Nephron (organoid): ENCODE measurements at regions not wholly inside any gene's neighbourhood (a gene's known extent, or its start where the extent isn't known, plus 50 kb on each side); places are given as distances from the start of the nearest gene placed in this dataset.

Experiments
- H3K27ac Mint-ChIP-seq, 3 experiments: 2 replicates each; pipeline ENCODE4 v1.8.0; 2020; ENCODE audit warnings: mixed read lengths in 3 of 3, mild to moderate bottlenecking in 2 of 3, moderate library complexity in 1 of 3
- H3K27me3 Mint-ChIP-seq: 2 replicates; pipeline ENCODE4 v1.8.0; 2021; ENCODE audit warnings: low read depth, mild to moderate bottlenecking, moderate library complexity, mixed read lengths
- H3K36me3 Mint-ChIP-seq: 2 replicates; pipeline ENCODE4 v1.8.0; 2020; ENCODE audit warnings: low read depth, mixed read lengths
- H3K4me1 Mint-ChIP-seq: 2 replicates; pipeline ENCODE4 v1.8.0; 2020; ENCODE audit warnings: mixed read lengths
- H3K4me3 Mint-ChIP-seq, 3 experiments: 2 replicates each; pipeline ENCODE4 v1.8.0; 2020; ENCODE audit warnings: mild to moderate bottlenecking in 3 of 3, mixed read lengths in 3 of 3, moderate library complexity in 2 of 3
- H3K9me3 Mint-ChIP-seq: 2 replicates; pipeline ENCODE4 v1.8.0; 2020; ENCODE audit warnings: mixed read lengths
- CTCF ChIP-seq, 3 experiments: fragments of 200-600 bp; sonication (generic); IDR thresholded peaks; one replicate each; pipeline ENCODE4 v1.5.0; 2021; ENCODE audit warnings: antibody characterized with exemption in 3 of 3; ENCODE audit not compliant: unreplicated experiment in 3 of 3

DNA sequence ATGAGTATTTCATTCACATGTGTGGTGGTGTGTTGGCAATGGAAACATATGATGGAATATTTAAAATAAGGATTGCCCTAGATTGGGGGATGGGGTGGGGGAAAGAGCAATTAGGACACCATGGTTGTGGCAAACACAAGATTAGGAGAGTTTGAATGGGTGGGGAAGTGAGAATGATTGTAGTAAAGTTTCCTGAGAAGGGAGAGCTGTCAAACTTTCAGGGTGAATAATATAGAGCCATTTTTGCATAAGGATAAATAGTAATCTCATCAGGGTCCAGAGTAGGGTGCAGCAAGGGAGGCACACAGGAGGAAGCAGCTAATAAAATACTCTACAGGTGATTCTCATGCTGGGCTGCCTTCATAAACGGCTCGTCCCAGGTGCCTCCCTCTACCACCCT is 294.9 kb upstream of the MARCKS start:
- Mint-ChIP-seq H3K36me3 (no peaks in the 10 kb centered on the region), H3K27me3 (peaks cover 7% of the 10 kb centered on the region), H3K27ac (no peak overlapping the region), H3K9me3 (no peaks in the 10 kb centered on the region), H3K4me3 (no peak overlapping the region), H3K4me1 (peaks cover 42% of the 10 kb centered on the region)
- no peak for TF ChIP-seq CTCF (IDR thresholded peaks at IDR 0.05; ENCODE audit: unreplicated experiment in 3 of 3)

DNA sequence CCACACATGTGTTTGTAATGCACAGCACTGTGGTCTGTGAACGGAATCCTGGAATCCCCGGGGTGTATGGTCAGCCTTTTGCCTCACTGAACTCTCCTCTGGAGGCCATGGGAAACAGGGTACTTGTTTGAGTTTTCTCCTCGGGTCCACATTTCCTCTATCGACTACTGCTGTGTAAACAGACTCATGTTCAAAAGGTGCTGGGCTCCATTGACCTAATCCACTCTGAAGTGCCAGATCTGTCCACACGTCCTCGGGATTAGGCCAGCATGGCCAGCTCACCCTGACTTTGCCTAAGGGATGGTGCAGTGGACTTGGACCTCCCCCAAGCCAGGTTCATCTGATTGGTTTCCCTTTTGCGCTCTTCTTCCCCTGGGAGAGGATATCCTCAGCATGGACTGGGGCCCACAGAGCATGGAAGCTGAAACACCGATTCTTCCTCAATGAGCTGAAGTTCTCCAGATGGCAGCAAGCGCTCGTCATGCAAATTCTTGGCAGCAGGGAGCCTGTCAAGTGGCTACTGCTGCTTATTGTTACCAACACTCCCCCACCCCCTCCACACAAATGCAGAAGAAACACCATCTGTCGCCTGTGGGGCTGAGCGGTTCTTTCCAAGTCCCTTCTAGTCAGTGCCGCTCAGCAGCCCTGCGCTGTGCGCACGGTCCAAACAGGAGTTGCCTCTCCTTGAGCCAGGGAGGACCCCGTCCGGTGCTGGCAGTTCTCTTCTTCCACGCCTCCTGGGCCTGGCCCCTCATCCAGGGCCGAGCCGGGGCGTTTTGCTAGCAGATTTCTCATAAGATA is 292.6 kb upstream of the MARCKS start:
- Mint-ChIP-seq H3K36me3 (no peaks in the 10 kb centered on the region), H3K4me3 (peak overlapping the region; percentile 59 to 77 (median 71)), H3K27me3 (peaks cover 7% of the 10 kb centered on the region), H3K9me3 (no peaks in the 10 kb centered on the region), H3K4me1 (peaks cover 27% of the 10 kb centered on the region), H3K27ac (peak overlapping the region; percentile 89 to 93 (median 91))
- TF ChIP-seq CTCF (IDR thresholded peaks at IDR 0.05; ENCODE audit: unreplicated experiment in 3 of 3): no peak

GRCh38 chr6:113565306-113565705 is 291.8 kb upstream of the MARCKS start:
- no peak for TF ChIP-seq CTCF (IDR thresholded peaks at IDR 0.05; ENCODE audit: unreplicated experiment in 3 of 3)
- Mint-ChIP-seq H3K36me3 (no peaks in the 10 kb centered on the region), H3K4me3 (peak overlapping the region; percentile 59 to 77 (median 71)), H3K4me1 (peaks cover 25% of the 10 kb centered on the region), H3K9me3 (no peaks in the 10 kb centered on the region), H3K27me3 (peaks cover 7% of the 10 kb centered on the region), H3K27ac (peak overlapping the region; percentile 89 to 93 (median 91))

DNA sequence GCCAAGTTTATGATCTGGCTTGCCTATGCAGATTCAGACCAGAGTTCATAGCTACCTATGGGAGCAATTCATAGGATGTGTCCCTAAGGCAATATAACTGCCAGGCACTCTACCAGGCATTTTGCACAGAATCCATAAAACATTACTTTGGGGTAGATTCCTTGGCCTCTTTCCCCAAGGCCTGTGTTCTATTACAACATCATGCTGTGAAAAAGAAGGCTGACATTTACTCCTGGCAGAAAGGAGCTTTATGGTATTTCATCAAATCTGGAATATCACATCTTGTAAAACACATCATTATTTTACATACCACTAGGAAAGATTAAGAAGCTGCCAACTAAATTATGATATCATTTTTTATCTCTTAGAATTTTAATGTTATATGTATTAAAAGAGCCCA is 287.0 kb upstream of the MARCKS start:
- H3K9me3 Mint-ChIP-seq: peaks cover 3% of the 10 kb centered on the region
- H3K4me3 Mint-ChIP-seq: no peak overlapping the region
- no peak for TF ChIP-seq CTCF (IDR thresholded peaks at IDR 0.05; ENCODE audit: unreplicated experiment in 3 of 3)

DNA sequence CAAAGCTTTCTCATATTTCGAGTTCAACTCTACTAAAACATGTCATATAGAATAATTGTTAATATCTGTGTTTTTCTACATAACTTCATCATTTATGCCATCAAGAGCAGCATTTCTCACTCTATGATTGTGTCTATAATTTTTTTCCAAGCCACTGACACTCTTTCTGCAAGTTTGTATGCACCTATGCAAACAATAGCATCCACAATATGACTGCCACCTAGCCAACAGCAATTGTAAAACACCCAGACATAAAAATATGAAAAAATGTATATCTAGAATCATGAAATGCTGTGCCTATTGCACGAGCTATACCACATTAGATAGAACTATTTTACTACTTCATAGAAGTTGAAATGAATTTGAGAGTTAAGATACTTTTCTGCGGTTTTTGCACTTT is 286.5 kb upstream of the MARCKS start:
- peaks cover 14% of the 10 kb centered on the region for H3K4me1 Mint-ChIP-seq
- H3K36me3 Mint-ChIP-seq: no peaks in the 10 kb centered on the region
- H3K27me3 Mint-ChIP-seq: no peaks in the 10 kb centered on the region
- no peak overlapping the region for H3K4me3 Mint-ChIP-seq
- peak overlapping the region in 1 of 3 experiments; percentile 28 for H3K27ac Mint-ChIP-seq
- TF ChIP-seq CTCF (IDR thresholded peaks at IDR 0.05; ENCODE audit: unreplicated experiment in 3 of 3): peak in 1 of 3 experiments; percentile 16
- peaks cover 3% of the 10 kb centered on the region for H3K9me3 Mint-ChIP-seq

More for the DNA sequence above, 287.0 kb upstream of the MARCKS start:
- Mint-ChIP-seq H3K27ac (peak overlapping the region in 2 of 3 experiments; percentile 28 to 64), H3K4me1 (peaks cover 18% of the 10 kb centered on the region), H3K36me3 (no peaks in the 10 kb centered on the region), H3K27me3 (no peaks in the 10 kb centered on the region)

DNA sequence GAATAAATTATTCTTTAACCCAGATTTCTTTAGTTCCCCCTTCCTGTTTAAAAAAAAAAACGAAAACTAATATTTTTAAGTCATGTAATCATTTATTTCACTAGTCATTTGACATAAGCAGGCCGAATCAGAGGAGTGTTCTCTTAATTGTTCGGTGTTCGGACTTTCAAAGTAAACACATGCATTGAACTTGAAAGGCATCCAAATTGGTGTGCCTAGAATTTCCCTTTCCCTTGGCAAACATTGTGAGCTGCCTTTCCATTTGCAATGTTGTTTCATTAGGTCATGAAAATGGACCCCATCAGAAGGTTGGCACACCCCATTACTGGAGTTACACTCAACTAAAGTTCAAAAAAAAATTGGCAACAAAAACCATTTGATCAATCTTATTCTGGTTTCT is 283.0 kb upstream of the MARCKS start:
- Mint-ChIP-seq H3K27ac (no peak overlapping the region), H3K4me1 (peaks cover 8% of the 10 kb centered on the region), H3K36me3 (no peaks in the 10 kb centered on the region), H3K27me3 (no peaks in the 10 kb centered on the region), H3K4me3 (no peak overlapping the region), H3K9me3 (peaks cover 7% of the 10 kb centered on the region)
- TF ChIP-seq CTCF (IDR thresholded peaks at IDR 0.05; ENCODE audit: unreplicated experiment in 3 of 3): no peak
